ENCODE measurements at regions not wholly inside any gene's neighbourhood (a gene's known extent, or its start where the extent isn't known, plus 50 kb on each side); places are given as distances from the start of the nearest gene placed in this dataset.
"Not testable (repeated sequence)": the region's sequence is repeated elsewhere in the genome, so short reads cannot be mapped to it uniquely, and the experiment has no call there.

DNA sequence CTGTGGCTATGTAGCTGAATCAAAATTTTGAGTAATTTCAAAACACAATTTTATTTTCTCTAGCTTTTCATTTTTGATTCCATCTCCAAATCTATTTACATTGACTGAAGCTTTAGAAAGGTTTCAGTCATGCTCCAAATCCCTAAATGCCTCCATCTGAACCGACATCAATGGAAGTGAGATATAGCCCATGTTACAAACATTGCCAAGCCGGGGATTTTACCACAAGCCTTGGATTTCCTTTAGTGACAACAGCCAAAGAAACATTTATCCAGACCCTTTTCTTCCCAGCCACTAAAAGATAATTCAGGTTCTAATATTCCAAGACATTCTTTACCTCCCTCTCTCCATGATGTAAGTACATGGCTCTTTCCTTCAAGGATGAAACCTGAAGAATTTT is 1087.7 kb upstream of the SEMA6A start:
- Histone ChIP-seq H3K36me3 (ENCODE audit: insufficient read depth, low read length) (no peaks in the 10 kb centered on the region), H3K9ac (ENCODE audit: low read depth, low read length) (no peak overlapping the region), H3K4me1 (ENCODE audit: insufficient read depth, low read length) (peaks cover 8% of the 10 kb centered on the region; the same call in 1 of the 2 replicates), H3K9me3 (ENCODE audit: control insufficient read depth, insufficient read depth, low read length) (no peaks in the 10 kb centered on the region)

- Histone ChIP-seq H3K9me3 (ENCODE audit: control insufficient read depth, insufficient read depth, low read length) (no peaks in the 10 kb centered on the region), H3K4me1 (ENCODE audit: insufficient read depth, low read length) (no peaks in the 10 kb centered on the region), H3K9ac (ENCODE audit: low read depth, low read length) (no peak overlapping the region), H3K36me3 (ENCODE audit: insufficient read depth, low read length) (no peaks in the 10 kb centered on the region)
Observed at GRCh38 chr5:117657541-117657940, 1082.9 kb upstream of the SEMA6A start.

DNA sequence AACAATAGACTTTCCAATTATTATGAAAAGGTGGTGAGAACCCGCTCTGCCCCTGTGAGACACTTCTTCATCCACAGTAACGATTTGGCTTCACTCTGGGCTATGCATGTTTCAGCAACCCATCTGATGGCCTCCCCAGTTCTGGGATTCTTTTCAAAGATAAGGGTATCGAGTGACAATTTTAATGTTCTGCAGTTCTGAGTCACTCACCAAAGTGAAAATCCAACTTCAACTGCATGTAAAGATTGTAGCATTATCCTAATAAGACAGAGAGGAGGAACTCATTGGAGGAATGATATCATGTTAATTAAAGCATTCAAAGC is 1078.3 kb upstream of the SEMA6A start:
- H3K36me3 ChIP-seq (ENCODE audit: insufficient read depth, low read length) = no peaks in the 10 kb centered on the region
- no peaks in the 10 kb centered on the region for H3K4me1 ChIP-seq (ENCODE audit: insufficient read depth, low read length)
- H3K9me3 ChIP-seq (ENCODE audit: control insufficient read depth, insufficient read depth, low read length) = no peaks in the 10 kb centered on the region
- H3K9ac ChIP-seq (ENCODE audit: low read depth, low read length) = no peak overlapping the region

DNA sequence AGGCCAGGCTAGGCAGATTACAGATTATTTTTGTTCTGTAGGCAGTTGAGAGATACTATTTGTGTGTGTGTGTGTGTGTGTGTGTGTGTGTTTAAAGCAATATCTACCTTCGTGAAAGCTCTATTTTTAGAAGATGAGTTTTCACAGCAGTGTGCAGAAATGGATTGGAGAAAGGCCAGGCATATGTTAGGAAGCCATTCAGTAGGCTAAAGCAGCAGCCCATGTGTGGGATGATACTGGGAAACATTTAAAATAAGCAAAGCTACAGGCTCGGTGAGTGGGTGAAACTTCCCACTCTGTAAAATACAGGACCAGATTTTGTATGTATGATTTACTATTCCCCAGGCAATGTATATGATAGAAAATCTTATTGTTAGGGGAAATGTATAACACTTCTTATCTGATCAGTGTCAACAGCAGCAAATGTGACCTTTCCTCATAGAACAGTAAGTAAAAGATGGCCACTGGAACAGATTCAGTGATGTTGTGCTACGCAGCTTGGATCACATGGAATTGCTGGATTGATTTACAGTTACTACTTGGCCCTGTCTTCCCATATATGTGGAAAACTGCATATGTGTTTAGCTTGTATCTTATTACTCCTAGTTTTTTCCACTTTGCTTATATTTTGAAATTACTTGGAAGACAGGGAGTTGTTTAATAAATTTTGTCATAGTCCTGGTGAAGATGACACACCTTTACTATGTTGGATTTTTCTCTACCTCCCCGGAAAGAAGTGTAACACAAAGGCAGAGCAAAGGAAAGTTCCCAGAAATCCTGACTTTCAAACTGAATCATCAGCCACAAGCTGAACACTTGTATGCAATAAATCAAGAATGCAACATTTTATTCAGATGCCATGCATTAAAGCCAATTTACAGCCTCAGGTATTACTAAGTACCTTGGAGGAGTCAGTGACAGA is 1077.7 kb upstream of the SEMA6A start:
- Histone ChIP-seq H3K9me3 (ENCODE audit: control insufficient read depth, insufficient read depth, low read length) (no peaks in the 10 kb centered on the region), H3K4me1 (ENCODE audit: insufficient read depth, low read length) (no peaks in the 10 kb centered on the region), H3K9ac (ENCODE audit: low read depth, low read length) (no peak overlapping the region), H3K36me3 (ENCODE audit: insufficient read depth, low read length) (no peaks in the 10 kb centered on the region)

DNA sequence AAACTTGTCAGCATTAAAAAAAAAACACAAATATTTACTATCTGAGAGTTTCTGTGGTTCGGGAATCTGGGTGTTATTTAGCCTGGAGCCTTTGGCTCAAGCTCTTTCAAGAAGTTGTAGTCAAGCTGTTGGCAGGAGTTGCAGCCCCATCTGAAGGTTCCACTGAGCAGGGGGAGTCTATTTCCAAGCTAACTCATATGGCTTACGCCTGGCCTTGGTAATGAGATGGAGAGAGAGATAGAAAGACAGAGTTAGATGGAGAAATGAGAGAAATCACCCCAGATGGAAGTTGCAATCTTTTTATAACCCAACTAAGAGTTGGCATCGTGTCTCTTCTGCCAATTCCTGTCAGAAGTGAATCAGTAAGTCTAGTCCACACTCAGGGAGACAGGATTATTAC is 1075.2 kb upstream of the SEMA6A start:
- H3K9me3 ChIP-seq (ENCODE audit: control insufficient read depth, insufficient read depth, low read length) = no peaks in the 10 kb centered on the region
- H3K9ac ChIP-seq (ENCODE audit: low read depth, low read length) = no peak overlapping the region
- H3K36me3 ChIP-seq (ENCODE audit: insufficient read depth, low read length) = no peaks in the 10 kb centered on the region
- no peaks in the 10 kb centered on the region for H3K4me1 ChIP-seq (ENCODE audit: insufficient read depth, low read length)

DNA sequence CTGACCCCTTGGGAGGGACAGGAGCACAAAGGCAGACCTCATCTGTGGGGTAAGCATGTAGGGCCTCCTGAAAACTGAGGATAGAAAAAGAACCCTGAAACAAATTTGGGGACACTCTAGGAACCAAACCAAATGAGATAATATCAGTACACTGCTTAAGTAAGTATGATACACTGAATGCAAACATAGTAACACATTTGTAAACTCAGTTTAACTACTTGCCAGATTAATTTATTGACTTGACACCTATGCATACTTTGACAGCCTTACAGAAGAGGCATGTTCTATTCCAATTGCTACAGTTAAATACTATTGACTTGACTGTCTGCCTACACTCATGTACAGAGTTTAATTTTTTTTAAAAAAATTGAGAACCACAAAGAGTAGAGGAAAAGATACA is 1070.8 kb upstream of the SEMA6A start:
- Histone ChIP-seq H3K9me3 (ENCODE audit: control insufficient read depth, insufficient read depth, low read length) (no peaks in the 10 kb centered on the region; the same call in 1 of the 2 replicates), H3K36me3 (ENCODE audit: insufficient read depth, low read length) (no peaks in the 10 kb centered on the region), H3K4me1 (ENCODE audit: insufficient read depth, low read length) (no peaks in the 10 kb centered on the region), H3K9ac (ENCODE audit: low read depth, low read length) (no peak overlapping the region)

DNA sequence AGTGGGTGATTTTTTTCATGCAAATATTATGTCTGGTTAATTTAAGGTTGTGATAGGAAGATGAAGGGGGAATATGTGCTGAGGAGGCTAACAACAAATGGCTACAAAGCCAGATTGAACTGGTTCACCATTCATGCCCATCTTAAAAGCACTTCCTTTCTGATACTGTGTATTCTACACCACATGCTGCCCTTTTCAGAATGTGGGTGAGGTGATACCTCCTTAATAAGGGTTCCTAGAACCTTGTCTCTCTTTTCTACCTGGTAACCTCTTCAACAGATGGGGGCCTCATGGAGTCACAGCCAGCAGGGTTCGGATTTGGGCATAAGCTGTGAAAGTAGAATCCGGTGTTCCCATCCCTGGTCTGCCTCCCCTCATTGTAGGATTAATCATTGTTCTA is 1064.0 kb upstream of the SEMA6A start:
- no peaks in the 10 kb centered on the region for H3K36me3 ChIP-seq (ENCODE audit: insufficient read depth, low read length)
- no peaks in the 10 kb centered on the region for H3K4me1 ChIP-seq (ENCODE audit: insufficient read depth, low read length)
- H3K9ac ChIP-seq (ENCODE audit: low read depth, low read length) = no peak overlapping the region
- H3K9me3 ChIP-seq (ENCODE audit: control insufficient read depth, insufficient read depth, low read length) = no peaks in the 10 kb centered on the region; the same call in 1 of the 2 replicates

- Histone ChIP-seq H3K36me3 (ENCODE audit: insufficient read depth, low read length) (no peaks in the 10 kb centered on the region), H3K4me1 (ENCODE audit: insufficient read depth, low read length) (no peaks in the 10 kb centered on the region), H3K9ac (ENCODE audit: low read depth, low read length) (no peak overlapping the region), H3K9me3 (ENCODE audit: control insufficient read depth, insufficient read depth, low read length) (no peaks in the 10 kb centered on the region)
Observed at GRCh38 chr5:117633093-117633492, 1058.5 kb upstream of the SEMA6A start.

GRCh38 chr5:117624201-117624600 is 1049.6 kb upstream of the SEMA6A start:
- Histone ChIP-seq H3K9ac (ENCODE audit: low read depth, low read length) (no peak overlapping the region), H3K9me3 (ENCODE audit: control insufficient read depth, insufficient read depth, low read length) (no peaks in the 10 kb centered on the region), H3K4me1 (ENCODE audit: insufficient read depth, low read length) (no peaks in the 10 kb centered on the region)

GRCh38 chr5:117623042-117623805 is 1048.6 kb upstream of the SEMA6A start:
- Histone ChIP-seq H3K9me3 (ENCODE audit: control insufficient read depth, insufficient read depth, low read length) (no peaks in the 10 kb centered on the region), H3K36me3 (ENCODE audit: insufficient read depth, low read length) (no peaks in the 10 kb centered on the region), H3K4me1 (ENCODE audit: insufficient read depth, low read length) (no peaks in the 10 kb centered on the region), H3K9ac (ENCODE audit: low read depth, low read length) (no peak overlapping the region)

More at GRCh38 chr5:117624201-117624600, 1049.6 kb upstream of the SEMA6A start:
- H3K36me3 ChIP-seq (ENCODE audit: insufficient read depth, low read length) = no peaks in the 10 kb centered on the region

DNA sequence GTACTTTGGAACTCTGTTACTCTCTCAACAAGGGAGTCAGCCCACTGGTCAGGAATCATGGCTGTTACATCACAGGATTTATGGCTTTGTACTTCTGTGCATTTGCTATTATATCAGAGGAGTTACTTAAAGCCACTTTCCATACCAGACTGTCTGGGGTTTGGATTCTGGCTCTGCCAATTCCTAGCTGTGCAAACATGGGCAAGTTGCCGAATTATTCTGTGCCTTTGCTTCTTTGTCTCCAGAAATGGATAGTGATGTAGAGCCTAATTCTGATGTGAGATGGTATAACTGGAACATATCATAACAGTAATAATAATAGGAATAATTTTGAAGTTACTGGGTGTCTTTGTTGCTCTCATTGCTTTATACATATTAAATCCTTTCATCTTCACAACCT is 1047.3 kb upstream of the SEMA6A start:
- H3K9ac ChIP-seq (ENCODE audit: low read depth, low read length) = no peak overlapping the region
- H3K9me3 ChIP-seq (ENCODE audit: control insufficient read depth, insufficient read depth, low read length) = no peaks in the 10 kb centered on the region
- no peaks in the 10 kb centered on the region for H3K36me3 ChIP-seq (ENCODE audit: insufficient read depth, low read length)
- no peaks in the 10 kb centered on the region for H3K4me1 ChIP-seq (ENCODE audit: insufficient read depth, low read length)

GRCh38 chr5:117615226-117615625 is 1040.6 kb upstream of the SEMA6A start:
- no peaks in the 10 kb centered on the region for H3K9me3 ChIP-seq (ENCODE audit: control insufficient read depth, insufficient read depth, low read length)
- H3K9ac ChIP-seq (ENCODE audit: low read depth, low read length) = no peak overlapping the region
- H3K36me3 ChIP-seq (ENCODE audit: insufficient read depth, low read length) = no peaks in the 10 kb centered on the region
- H3K4me1 ChIP-seq (ENCODE audit: insufficient read depth, low read length) = no peaks in the 10 kb centered on the region

DNA sequence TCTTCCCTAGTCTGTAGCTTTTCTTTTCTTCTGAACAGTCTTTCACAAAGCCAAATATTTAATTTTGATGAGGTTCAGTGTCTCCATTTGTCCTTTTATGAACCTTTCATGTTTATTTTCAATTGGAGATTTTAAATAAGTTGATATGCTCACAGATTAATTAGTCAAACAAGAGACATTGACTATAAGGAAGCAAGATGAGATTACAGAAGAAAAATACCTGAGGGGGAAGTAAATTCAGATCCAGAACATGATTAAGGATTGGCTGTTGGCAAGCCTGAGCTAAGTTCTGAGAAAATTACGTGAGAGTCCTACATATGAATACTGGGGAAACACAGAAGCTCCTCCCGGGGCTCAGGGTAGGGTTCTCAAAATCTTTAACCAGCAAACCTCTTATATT is 1039.8 kb upstream of the SEMA6A start:
- H3K36me3 ChIP-seq (ENCODE audit: insufficient read depth, low read length) = no peaks in the 10 kb centered on the region
- no peak overlapping the region for H3K9ac ChIP-seq (ENCODE audit: low read depth, low read length)
- no peaks in the 10 kb centered on the region for H3K9me3 ChIP-seq (ENCODE audit: control insufficient read depth, insufficient read depth, low read length)
- no peaks in the 10 kb centered on the region for H3K4me1 ChIP-seq (ENCODE audit: insufficient read depth, low read length)

- Histone ChIP-seq H3K4me1 (ENCODE audit: insufficient read depth, low read length) (no peaks in the 10 kb centered on the region), H3K9ac (ENCODE audit: low read depth, low read length) (no peak overlapping the region), H3K9me3 (ENCODE audit: control insufficient read depth, insufficient read depth, low read length) (no peaks in the 10 kb centered on the region)
Observed at GRCh38 chr5:117604845-117605244, 1030.2 kb upstream of the SEMA6A start.

DNA sequence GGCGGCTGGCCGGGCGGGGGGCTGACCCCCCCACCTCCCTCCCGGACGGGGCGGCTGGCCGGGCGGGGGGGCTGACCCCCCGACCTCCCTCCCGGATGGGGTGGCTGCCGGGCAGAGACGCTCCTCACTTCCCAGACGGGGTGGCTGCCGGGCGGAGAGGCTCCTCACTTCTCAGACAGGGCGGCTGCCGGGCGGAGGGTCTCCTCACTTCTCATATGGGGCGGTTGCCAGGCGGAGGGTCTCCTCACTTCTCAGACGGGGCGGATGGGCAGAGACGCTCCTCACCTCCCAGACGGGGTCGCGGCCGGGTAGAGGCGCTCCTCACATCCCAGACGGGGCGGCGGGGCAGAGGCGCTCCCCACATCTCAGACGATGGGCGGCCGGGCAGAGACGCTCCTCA is 1025.2 kb upstream of the SEMA6A start:
- H3K4me1 ChIP-seq (ENCODE audit: insufficient read depth, low read length); H3K9ac ChIP-seq (ENCODE audit: low read depth, low read length); H3K36me3 ChIP-seq (ENCODE audit: insufficient read depth, low read length); H3K9me3 ChIP-seq (ENCODE audit: control insufficient read depth, insufficient read depth, low read length): not testable (repeated sequence)

More at GRCh38 chr5:117604845-117605244, 1030.2 kb upstream of the SEMA6A start:
- H3K36me3 ChIP-seq (ENCODE audit: insufficient read depth, low read length) = no peaks in the 10 kb centered on the region
